AG09309 (cell line): ENCODE measurements at regions not wholly inside any gene's neighbourhood (a gene's known extent, or its start where the extent isn't known, plus 50 kb on each side); places are given as distances from the start of the nearest gene placed in this dataset.

Source experiments
- DNase-seq: peaks from one replicate; pipeline ENCODE4 v3.0.0-alpha.2; 2010; ENCODE audit warnings: low read depth
- H3K4me3 ChIP-seq: 2 replicates; pipeline ENCODE4 v1.5.1; 2011; ENCODE audit warnings: mild to moderate bottlenecking, low read depth, low read length, moderate library complexity; ENCODE audit not compliant: control insufficient read depth
- CTCF ChIP-seq: IDR thresholded peaks from 2 replicates; pipeline ENCODE4 v1.5.1; 2011; ENCODE audit warnings: mild to moderate bottlenecking, low read depth, low read length, inconsistent platforms; ENCODE audit not compliant: insufficient read depth, control insufficient read depth; ENCODE audit errors: missing control alignments

- H3K4me3 ChIP-seq, result no peak overlapping the region
- TF ChIP-seq CTCF, result no peak
- DNase-seq, result no peak
These were observed 842.2 kb upstream of the MAP3K7 start for GRCh38 chr6:91428953-91429560.

DNA sequence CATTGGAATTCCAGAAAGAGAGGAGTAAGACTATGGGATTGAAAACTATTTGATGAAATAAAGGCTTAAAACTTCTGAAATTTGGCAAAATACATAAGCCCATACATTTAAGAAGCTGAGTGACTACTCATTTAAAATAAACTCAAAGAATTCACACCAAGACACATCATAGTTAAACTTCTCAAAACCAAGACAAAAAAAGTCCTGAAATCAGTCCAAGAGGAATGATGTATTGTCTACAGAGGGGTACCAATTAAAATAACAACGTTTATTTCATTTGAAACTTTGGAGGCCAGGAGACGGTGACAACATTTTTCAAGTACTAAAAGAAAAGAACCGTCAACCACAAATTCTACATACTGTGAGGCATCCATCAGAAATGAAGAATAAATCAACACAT is 841.4 kb upstream of the MAP3K7 start:
- no peak overlapping the region for H3K4me3 ChIP-seq
- DNase-seq, result no peak
- TF ChIP-seq CTCF, result no peak

GRCh38 chr6:91420243-91420642 is 833.4 kb upstream of the MAP3K7 start:
- no peak for DNase-seq
- no peak for TF ChIP-seq CTCF
- H3K4me3 ChIP-seq, result no peak overlapping the region

- DNase-seq, result no peak
- no peak for TF ChIP-seq CTCF
- H3K4me3 ChIP-seq, result no peak overlapping the region
These were observed 828.2 kb upstream of the MAP3K7 start for GRCh38 chr6:91415031-91415605.

DNA sequence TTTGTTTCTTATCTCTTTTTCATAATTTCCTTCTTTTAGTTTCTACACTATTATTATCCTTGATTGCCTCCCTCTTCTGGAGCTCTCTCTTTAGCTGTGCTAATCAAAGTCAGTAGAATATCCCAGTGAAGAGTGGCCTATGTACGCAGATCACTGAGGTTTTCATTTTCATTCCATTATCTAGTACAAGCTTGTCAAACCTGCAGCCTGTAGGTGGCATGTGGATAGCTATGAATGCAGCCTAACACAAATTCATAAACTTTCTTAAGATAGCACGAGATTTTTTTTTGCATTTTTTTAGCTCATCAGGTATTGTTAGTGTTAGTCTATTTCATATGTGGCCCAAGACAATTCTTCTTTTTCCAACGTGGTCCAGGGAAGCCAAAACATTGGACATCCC is 825.7 kb upstream of the MAP3K7 start:
- TF ChIP-seq CTCF, result no peak
- no peak for DNase-seq
- no peak overlapping the region for H3K4me3 ChIP-seq

GRCh38 chr6:91407706-91408105 is 820.8 kb upstream of the MAP3K7 start:
- TF ChIP-seq CTCF, result no peak
- H3K4me3 ChIP-seq, result no peak overlapping the region
- DNase-seq, result no peak
